ENCODE measurements at regions not wholly inside any gene's neighbourhood (a gene's known extent, or its start where the extent isn't known, plus 50 kb on each side); places are given as distances from the start of the nearest gene placed in this dataset.

GRCh38 chr14:29043737-29044136 lies 277.1 kb downstream of the FOXG1 start:
- 98% methylated on average over 2 of the region's 2 CpGs; no CpG with 5 or more reads in 1 of the 2 experiments for WGBS, 2 experiments (ENCODE audit: extremely low coverage in 1 of 2, insufficient coverage in 1 of 2, insufficient read length in 1 of 2, insufficient replicate concordance in 2 of 2, low coverage in 1 of 2, low lambda C conversion rate in 2 of 2, missing lambda C conversion rate in 1 of 2)
- no peak for TF ChIP-seq RNF2 (IDR thresholded peaks at IDR 0.05; ENCODE audit: borderline replicate concordance, low read depth, low read length, missing control alignments, poor library complexity, severe bottlenecking)
- TF ChIP-seq CREB1 (IDR thresholded peaks at IDR 0.05) = no peak
- TF ChIP-seq POLR2A (IDR thresholded peaks at IDR 0.05; ENCODE audit: control extremely low read depth in 1 of 2, low read depth in 2 of 2, low read length in 2 of 2) = no peak
- no peak for TF ChIP-seq MAX (IDR thresholded peaks at IDR 0.05)
- no peak for TF ChIP-seq CBX8 (IDR thresholded peaks at IDR 0.05; ENCODE audit: borderline replicate concordance, low read depth, low read length)
- no peak for TF ChIP-seq RAD21 (IDR thresholded peaks at IDR 0.05 in 1 of 2, conservative IDR thresholded peaks at IDR 0.05 in 1 of 2; ENCODE audit: low read depth in 2 of 2, low read length in 2 of 2)
- TF ChIP-seq ATF2 (IDR thresholded peaks at IDR 0.05; ENCODE audit: low read length) = no peak
- no peak for TF ChIP-seq KDM5A (IDR thresholded peaks at IDR 0.05; ENCODE audit: low read length)
- TF ChIP-seq E2F6 (IDR thresholded peaks at IDR 0.05) = no peak
- no peak for TF ChIP-seq RBBP5 (IDR thresholded peaks at IDR 0.05; ENCODE audit: borderline replicate concordance, low read depth, low read length)
- TF ChIP-seq GTF2F1 (IDR thresholded peaks at IDR 0.05; ENCODE audit: borderline replicate concordance, low read depth, low read length) = no peak
- TF ChIP-seq SP1 (IDR thresholded peaks at IDR 0.05; ENCODE audit: low read depth, low read length) = no peak

More at GRCh38 chr14:29043737-29044136, 277.1 kb downstream of the FOXG1 start:
- Histone ChIP-seq H2BK120ac (replicated peaks; ENCODE audit: low read depth, low read length) (no peak overlapping the region), H2AK5ac (ENCODE audit: low read depth, low read length) (no peak overlapping the region), H3K56ac (replicated peaks; ENCODE audit: insufficient read length, low read depth, low read length) (no peak overlapping the region), H3K9me3 (ENCODE audit: insufficient read depth in 2 of 2, low read depth in 1 of 2, low read length in 1 of 2) (no peaks in the 10 kb centered on the region), H3K27ac (ENCODE audit: low read depth, low read length) (no peak overlapping the region), H2AFZ (ENCODE audit: low read length) (no peak overlapping the region), H4K5ac (ENCODE audit: insufficient read length, low read depth, low read length) (no peak overlapping the region), H3K23ac (ENCODE audit: insufficient read length) (no peak overlapping the region), H3K9ac (replicated peaks in 1 of 4; ENCODE audit: extremely low read depth in 1 of 4, low read depth in 3 of 4, low read length in 3 of 4) (no peak overlapping the region), H3K27me3 (replicated peaks in 1 of 4; ENCODE audit: control insufficient read depth in 3 of 4, extremely low read depth in 1 of 4, insufficient read depth in 3 of 4, low read length in 3 of 4) (no peaks in the 10 kb centered on the region), H3K4me2 (ENCODE audit: insufficient read depth in 1 of 2, low read depth in 2 of 2, low read length in 2 of 2) (no peak overlapping the region), H3K4me3 (ENCODE audit: extremely low read depth in 1 of 4, insufficient read depth in 2 of 4, low read depth in 3 of 4, low read length in 4 of 4) (no peak overlapping the region), H3K79me2 (ENCODE audit: control insufficient read depth in 1 of 2, insufficient read depth in 2 of 2, low read length in 2 of 2) (no peaks in the 10 kb centered on the region), H2BK20ac (ENCODE audit: low read length) (no peak overlapping the region), H2BK15ac (ENCODE audit: low read length) (no peak overlapping the region), H4K20me1 (replicated peaks in 1 of 2; ENCODE audit: control insufficient read depth in 1 of 2, insufficient read depth in 2 of 2, low read length in 2 of 2) (no peaks in the 10 kb centered on the region), H3K79me1 (ENCODE audit: low read depth, low read length) (no peaks in the 10 kb centered on the region), H3K4me1 (replicated peaks in 1 of 4; ENCODE audit: control insufficient read depth in 3 of 4, insufficient read depth in 4 of 4, low read length in 3 of 4) (no peaks in the 10 kb centered on the region), H3K14ac (ENCODE audit: insufficient read length) (no peak overlapping the region), H4K91ac (replicated peaks; ENCODE audit: insufficient read length, low read length) (no peak overlapping the region), H4K8ac (ENCODE audit: extremely low read depth, insufficient read depth, low read length) (no peak overlapping the region), H2BK5ac (ENCODE audit: low read depth, low read length) (no peak overlapping the region), H3K23me2 (ENCODE audit: low read depth, low read length) (no peaks in the 10 kb centered on the region; the same call in 1 of the 2 replicates), H3K36me3 (ENCODE audit: control insufficient read depth in 2 of 4, insufficient read depth in 4 of 4, low read length in 3 of 4) (no peaks in the 10 kb centered on the region), H2BK12ac (ENCODE audit: low read depth, low read length) (no peak overlapping the region), H3K4ac (replicated peaks; ENCODE audit: insufficient read length, low read depth, low read length) (no peak overlapping the region), H3K18ac (ENCODE audit: extremely low read depth, low read length) (no peak overlapping the region)
- ChIA-PET POLR2A (ENCODE audit: partially characterized antibody) (no interaction called here), CTCF (ENCODE audit: partially characterized antibody) (interaction anchor here (1.5 kb wide), 1 partner anchor 13 kb away, joined by 3 read pairs; no protein-coding TSS in a partner anchor)
- no peak for DNase-seq (ENCODE audit: low read depth in 1 of 2, low spot score in 2 of 2)
- no peak for FAIRE-seq
